ENCODE measurements at regions not wholly inside any gene's neighbourhood (a gene's known extent, or its start where the extent isn't known, plus 50 kb on each side); places are given as distances from the start of the nearest gene placed in this dataset.

DNA sequence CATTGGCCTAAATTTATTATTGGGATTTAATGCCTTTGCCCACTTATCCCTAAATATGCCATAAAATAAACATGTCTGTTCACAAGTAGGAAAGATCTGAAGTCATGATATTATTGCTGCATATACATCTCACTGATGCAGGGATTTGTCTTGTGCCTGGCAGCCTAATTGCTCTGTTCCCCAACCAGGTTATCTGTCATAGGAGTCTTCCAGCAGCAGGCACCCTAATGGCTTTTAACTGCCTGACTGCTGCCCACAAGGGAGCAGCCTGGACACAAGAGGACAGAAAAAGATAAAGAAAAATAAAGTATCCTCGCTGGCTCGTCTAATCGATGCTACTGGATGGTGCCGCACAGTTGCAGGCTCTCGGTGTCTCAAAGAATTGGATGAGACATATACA, 337.6 kb upstream of the FAR2 start:
- CTCF ChIA-PET: no interaction called here
- H3K4me1 Mint-ChIP-seq (ENCODE audit: low read depth, unreplicated experiment): no peaks in the 10 kb centered on the region
- H3K27ac Mint-ChIP-seq (ENCODE audit: unreplicated experiment): no peak overlapping the region
- TF ChIP-seq, protein P1, sequence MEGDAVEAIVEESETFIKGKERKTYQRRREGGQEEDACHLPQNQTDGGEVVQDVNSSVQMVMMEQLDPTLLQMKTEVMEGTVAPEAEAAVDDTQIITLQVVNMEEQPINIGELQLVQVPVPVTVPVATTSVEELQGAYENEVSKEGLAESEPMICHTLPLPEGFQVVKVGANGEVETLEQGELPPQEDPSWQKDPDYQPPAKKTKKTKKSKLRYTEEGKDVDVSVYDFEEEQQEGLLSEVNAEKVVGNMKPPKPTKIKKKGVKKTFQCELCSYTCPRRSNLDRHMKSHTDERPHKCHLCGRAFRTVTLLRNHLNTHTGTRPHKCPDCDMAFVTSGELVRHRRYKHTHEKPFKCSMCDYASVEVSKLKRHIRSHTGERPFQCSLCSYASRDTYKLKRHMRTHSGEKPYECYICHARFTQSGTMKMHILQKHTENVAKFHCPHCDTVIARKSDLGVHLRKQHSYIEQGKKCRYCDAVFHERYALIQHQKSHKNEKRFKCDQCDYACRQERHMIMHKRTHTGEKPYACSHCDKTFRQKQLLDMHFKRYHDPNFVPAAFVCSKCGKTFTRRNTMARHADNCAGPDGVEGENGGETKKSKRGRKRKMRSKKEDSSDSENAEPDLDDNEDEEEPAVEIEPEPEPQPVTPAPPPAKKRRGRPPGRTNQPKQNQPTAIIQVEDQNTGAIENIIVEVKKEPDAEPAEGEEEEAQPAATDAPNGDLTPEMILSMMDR (IDR thresholded peaks at IDR 0.05; ENCODE audit: insufficient read depth in 1 of 2, low read depth in 1 of 2, low read length in 1 of 2, severe bottlenecking in 1 of 2, unreplicated experiment in 1 of 2): no peak
- no peaks in the 10 kb centered on the region; the same call in 1 of the 2 replicates for H3K27me3 ChIP-seq (replicated peaks; ENCODE audit: control insufficient read depth, insufficient read depth, low read length)
- H3K36me3 ChIP-seq (ENCODE audit: control insufficient read depth, insufficient read depth, low read length): no peaks in the 10 kb centered on the region
- BruUV-seq (replicated peaks): no TSS peak
- no peak overlapping the region for H3K4me3 Mint-ChIP-seq (ENCODE audit: unreplicated experiment)
- no peak overlapping the region for H3K4me3 ChIP-seq (ENCODE audit: low read depth, low read length)
- peaks cover 11% of the 10 kb centered on the region for H3K9me3 Mint-ChIP-seq (ENCODE audit: unreplicated experiment)
- no peaks in the 10 kb centered on the region for H3K36me3 Mint-ChIP-seq (ENCODE audit: insufficient read depth, unreplicated experiment)
- intact Hi-C loops (cut with micrococcal nuclease; ENCODE audit: unreplicated experiment): no loop called here
- H3K9me3 ChIP-seq: no peaks in the 10 kb centered on the region
- POLR2A ChIA-PET: no interaction called here
- H3K4me1 ChIP-seq: no peaks in the 10 kb centered on the region
- H3K27me3 Mint-ChIP-seq (ENCODE audit: insufficient read depth, unreplicated experiment): peaks cover 13% of the 10 kb centered on the region
- no peak for DNase-seq

DNA sequence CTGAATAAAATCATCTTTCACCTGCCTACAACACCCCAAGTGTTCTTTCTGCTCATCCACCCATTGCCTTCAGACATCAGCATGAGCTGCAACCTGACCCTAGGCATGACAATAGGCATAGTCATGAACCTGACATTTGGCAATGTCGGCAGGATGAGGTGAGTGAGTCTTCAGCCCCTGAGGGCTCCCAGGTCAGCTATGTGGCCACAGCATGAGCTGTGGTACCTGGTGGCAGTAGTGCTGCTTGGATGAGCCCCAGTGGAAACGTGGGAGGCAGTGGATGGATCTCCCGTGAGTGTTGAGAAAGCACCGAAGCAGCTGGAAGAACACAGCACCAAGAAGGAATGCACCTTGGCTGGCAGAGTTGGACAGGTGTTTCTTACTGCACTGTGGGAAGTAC, 334.8 kb upstream of the FAR2 start:
- Mint-ChIP-seq H3K27me3 (ENCODE audit: insufficient read depth, unreplicated experiment) (peaks cover 9% of the 10 kb centered on the region), H3K4me3 (ENCODE audit: unreplicated experiment) (no peak overlapping the region), H3K36me3 (ENCODE audit: insufficient read depth, unreplicated experiment) (no peaks in the 10 kb centered on the region), H3K4me1 (ENCODE audit: low read depth, unreplicated experiment) (no peaks in the 10 kb centered on the region), H3K9me3 (ENCODE audit: unreplicated experiment) (peaks cover 9% of the 10 kb centered on the region), H3K27ac (ENCODE audit: unreplicated experiment) (no peak overlapping the region)
- Histone ChIP-seq H3K4me3 (ENCODE audit: low read depth, low read length) (no peak overlapping the region), H3K36me3 (ENCODE audit: control insufficient read depth, insufficient read depth, low read length) (no peaks in the 10 kb centered on the region), H3K27me3 (replicated peaks; ENCODE audit: control insufficient read depth, insufficient read depth, low read length) (no peaks in the 10 kb centered on the region; the same call in 1 of the 2 replicates), H3K9me3 (no peaks in the 10 kb centered on the region), H3K4me1 (no peaks in the 10 kb centered on the region)
- TF ChIP-seq, protein P1 (IDR thresholded peaks at IDR 0.05; ENCODE audit: insufficient read depth in 1 of 2, low read depth in 1 of 2, low read length in 1 of 2, severe bottlenecking in 1 of 2, unreplicated experiment in 1 of 2): no peak
- CTCF ChIA-PET: no interaction called here
- POLR2A ChIA-PET: no interaction called here
- no peak for DNase-seq
- BruUV-seq (replicated peaks): no TSS peak
- intact Hi-C loops (cut with micrococcal nuclease; ENCODE audit: unreplicated experiment): no loop called here

DNA sequence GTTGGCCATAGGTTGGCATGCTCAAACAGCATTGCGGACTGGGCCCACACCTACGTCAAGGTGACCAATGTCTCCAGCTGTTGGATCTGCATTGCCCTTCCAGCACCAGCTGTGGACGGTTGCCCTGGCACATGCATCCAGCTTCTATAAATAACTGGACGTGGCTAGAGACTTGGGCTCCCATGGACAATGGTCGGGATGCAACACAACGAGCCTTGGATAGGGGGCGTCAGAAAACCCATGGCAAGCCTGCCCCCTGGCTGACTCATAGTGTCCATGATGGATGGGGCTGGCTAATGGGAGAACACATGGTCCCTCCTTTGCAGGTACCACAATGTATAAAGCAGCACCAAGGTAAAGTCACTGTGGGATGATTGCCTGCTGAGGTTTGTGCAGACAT, 331.6 kb upstream of the FAR2 start:
- peaks cover 4% of the 10 kb centered on the region; the same call in 1 of the 2 replicates for H3K9me3 ChIP-seq
- no peak overlapping the region for H3K4me3 ChIP-seq (ENCODE audit: low read depth, low read length)
- CTCF ChIA-PET: no interaction called here
- no peaks in the 10 kb centered on the region for H3K9me3 Mint-ChIP-seq (ENCODE audit: unreplicated experiment)
- TF ChIP-seq, protein P1 (IDR thresholded peaks at IDR 0.05; ENCODE audit: insufficient read depth in 1 of 2, low read depth in 1 of 2, low read length in 1 of 2, severe bottlenecking in 1 of 2, unreplicated experiment in 1 of 2): no peak
- H3K4me1 ChIP-seq: no peaks in the 10 kb centered on the region
- H3K4me1 Mint-ChIP-seq (ENCODE audit: low read depth, unreplicated experiment): no peaks in the 10 kb centered on the region
- no peaks in the 10 kb centered on the region for H3K36me3 ChIP-seq (ENCODE audit: control insufficient read depth, insufficient read depth, low read length)
- no TSS peak for BruUV-seq (replicated peaks)
- intact Hi-C loops (cut with micrococcal nuclease; ENCODE audit: unreplicated experiment): no loop called here
- H3K27me3 ChIP-seq (replicated peaks; ENCODE audit: control insufficient read depth, insufficient read depth, low read length): no peaks in the 10 kb centered on the region; the same call in 1 of the 2 replicates
- no peaks in the 10 kb centered on the region for H3K27me3 Mint-ChIP-seq (ENCODE audit: insufficient read depth, unreplicated experiment)
- POLR2A ChIA-PET: no interaction called here
- no peak for DNase-seq
- no peak overlapping the region for H3K27ac Mint-ChIP-seq (ENCODE audit: unreplicated experiment)
- H3K4me3 Mint-ChIP-seq (ENCODE audit: unreplicated experiment): no peak overlapping the region
- H3K36me3 Mint-ChIP-seq (ENCODE audit: insufficient read depth, unreplicated experiment): no peaks in the 10 kb centered on the region
